Fibroblast of pulmonary artery (primary cell): ENCODE measurements at regions not wholly inside any gene's neighbourhood (a gene's known extent, or its start where the extent isn't known, plus 50 kb on each side); places are given as distances from the start of the nearest gene placed in this dataset.
"Not testable (repeated sequence)": the region's sequence is repeated elsewhere in the genome, so short reads cannot be mapped to it uniquely, and the experiment has no call there.

ENCODE experiments used
- DNase-seq: peaks from one replicate; pipeline ENCODE4 v3.0.0-alpha.2; 2010; ENCODE audit warnings: low read depth
- H3K4me3 ChIP-seq: replicated peaks from 2 replicates; pipeline ENCODE4 v1.5.1; 2011; ENCODE audit warnings: low read depth, mild to moderate bottlenecking, control low read depth, low read length, moderate library complexity
- TF ChIP-seq, protein P1 (sequence below): IDR thresholded peaks from 2 replicates; pipeline ENCODE4 v1.5.1; 2011; ENCODE audit warnings: mild to moderate bottlenecking, control low read depth, low read length, inconsistent platforms; ENCODE audit errors: missing control alignments

DNA sequence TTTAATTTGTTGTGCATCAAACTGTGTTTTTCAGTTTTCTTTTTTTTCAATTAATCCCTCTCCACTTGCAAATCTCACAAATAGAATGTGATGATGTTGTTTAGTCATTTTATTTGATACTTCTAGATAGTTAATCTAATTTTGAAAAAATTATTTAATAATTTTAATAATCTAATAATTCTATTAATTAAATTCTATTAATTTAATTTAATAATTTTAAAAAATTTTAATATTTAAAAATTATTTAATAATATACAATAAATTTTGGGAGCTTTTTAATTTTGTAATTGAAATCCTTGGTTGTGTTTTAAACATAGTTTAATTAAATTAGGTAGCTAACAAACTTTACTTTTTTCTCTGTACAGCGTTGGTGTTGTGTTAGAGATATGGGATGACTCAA lies 393.8 kb downstream of the OLFM4 start:
- no peak for DNase-seq
- no peak overlapping the region for H3K4me3 ChIP-seq
- TF ChIP-seq, protein P1, sequence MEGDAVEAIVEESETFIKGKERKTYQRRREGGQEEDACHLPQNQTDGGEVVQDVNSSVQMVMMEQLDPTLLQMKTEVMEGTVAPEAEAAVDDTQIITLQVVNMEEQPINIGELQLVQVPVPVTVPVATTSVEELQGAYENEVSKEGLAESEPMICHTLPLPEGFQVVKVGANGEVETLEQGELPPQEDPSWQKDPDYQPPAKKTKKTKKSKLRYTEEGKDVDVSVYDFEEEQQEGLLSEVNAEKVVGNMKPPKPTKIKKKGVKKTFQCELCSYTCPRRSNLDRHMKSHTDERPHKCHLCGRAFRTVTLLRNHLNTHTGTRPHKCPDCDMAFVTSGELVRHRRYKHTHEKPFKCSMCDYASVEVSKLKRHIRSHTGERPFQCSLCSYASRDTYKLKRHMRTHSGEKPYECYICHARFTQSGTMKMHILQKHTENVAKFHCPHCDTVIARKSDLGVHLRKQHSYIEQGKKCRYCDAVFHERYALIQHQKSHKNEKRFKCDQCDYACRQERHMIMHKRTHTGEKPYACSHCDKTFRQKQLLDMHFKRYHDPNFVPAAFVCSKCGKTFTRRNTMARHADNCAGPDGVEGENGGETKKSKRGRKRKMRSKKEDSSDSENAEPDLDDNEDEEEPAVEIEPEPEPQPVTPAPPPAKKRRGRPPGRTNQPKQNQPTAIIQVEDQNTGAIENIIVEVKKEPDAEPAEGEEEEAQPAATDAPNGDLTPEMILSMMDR, result no peak

DNA sequence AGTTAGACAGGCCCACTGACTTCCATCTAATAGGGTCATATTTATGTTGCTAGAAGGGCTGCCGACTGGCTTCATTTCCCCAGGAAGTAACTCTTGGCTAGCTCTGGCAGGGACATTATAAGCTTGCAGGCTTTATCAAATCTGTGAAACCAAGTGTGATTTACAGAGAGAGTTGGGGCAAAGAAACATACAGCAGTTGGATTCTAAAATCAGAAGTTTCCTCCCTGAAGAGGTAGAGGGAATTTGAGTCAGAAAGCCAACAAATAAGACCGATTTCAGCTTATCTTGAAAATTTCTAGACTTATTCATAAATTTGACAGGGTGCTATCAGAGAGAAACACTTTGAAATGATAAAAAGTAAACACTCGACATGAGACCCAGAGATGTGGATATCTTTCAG lies 407.8 kb downstream of the OLFM4 start:
- TF ChIP-seq, protein P1, result no peak
- DNase-seq, result no peak
- H3K4me3 ChIP-seq, result no peak overlapping the region

DNA sequence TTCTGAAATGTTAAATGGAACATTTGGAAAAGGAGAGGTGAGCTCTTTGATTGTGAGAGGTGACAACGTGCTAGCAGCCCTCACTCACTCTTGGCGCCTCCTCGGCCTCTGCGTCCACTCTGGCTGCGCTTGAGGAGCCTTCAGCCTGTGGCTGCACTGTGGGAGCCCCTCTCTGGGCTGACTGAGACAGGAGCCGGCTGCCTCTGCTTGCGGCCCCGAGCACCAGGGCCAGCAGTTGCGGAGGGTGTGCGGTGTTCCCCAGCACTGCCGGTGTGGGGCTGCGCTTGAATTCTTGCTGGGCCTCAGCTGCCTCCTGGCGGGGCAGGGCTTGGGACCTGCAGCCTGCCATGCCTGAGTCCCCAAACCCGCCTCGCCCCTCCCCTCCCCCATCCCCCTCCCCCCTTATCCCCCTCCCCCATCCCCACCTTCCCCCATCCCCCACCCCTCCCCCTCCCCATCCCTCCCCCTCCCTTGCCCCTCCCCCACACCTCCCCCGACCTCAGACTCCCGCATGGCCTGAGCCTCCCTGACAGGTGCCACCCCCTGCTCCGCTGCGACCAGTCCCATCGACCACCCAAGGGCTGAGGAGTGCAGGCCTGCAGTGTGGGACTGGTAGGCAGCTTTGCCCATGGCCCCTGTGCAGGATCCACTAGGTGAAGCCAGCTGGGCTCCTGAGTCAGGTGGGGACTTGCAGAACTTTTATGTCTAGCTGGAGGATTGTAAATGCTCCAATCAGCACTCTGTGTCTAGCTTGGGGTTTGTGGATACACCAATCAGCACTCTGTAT lies 411.0 kb downstream of the OLFM4 start:
- TF ChIP-seq, protein P1, result no peak
- no peak for DNase-seq

DNA sequence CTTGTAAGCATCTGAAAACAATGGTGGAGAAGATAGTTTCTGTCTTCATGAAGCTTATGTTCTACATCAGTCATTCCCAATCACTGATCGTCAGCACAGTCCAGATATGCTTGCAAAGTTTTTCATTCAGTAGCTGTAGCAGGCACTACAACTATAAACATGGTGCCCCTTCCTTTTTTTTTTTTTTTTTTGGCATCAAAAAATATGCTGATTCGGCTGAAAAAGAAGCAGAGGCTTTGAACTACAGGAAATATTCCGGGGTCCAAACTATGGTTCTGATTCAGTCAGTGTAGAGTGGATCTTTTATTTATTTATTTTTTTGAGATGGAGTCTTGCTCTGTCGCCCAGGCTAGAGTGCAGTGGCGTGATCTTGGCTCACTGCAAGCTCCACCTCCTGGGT lies 414.4 kb downstream of the OLFM4 start:
- H3K4me3 ChIP-seq, result no peak overlapping the region
- no peak for DNase-seq
- TF ChIP-seq, protein P1, result no peak

More for the DNA sequence above, 411.0 kb downstream of the OLFM4 start:
- H3K4me3 ChIP-seq, result no peak overlapping the region

DNA sequence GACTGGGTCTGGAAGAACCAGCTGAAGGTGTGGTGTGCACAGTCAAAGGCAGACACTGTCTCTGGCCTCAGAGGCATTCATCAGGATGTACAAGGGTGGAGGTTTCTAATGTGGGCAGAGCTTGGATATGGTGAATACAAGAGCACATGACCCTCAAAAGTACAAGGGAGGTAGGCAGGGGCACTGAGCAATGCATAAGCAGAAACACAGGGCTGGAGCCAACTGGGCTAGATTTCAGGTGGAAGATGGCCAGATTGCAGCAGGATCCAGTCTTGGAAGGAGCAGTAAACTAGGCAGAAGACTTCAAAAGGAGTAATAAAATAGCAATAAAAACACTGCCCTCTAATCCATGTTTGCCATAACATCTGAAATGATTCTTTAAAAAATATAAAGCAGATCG lies 417.1 kb downstream of the OLFM4 start:
- TF ChIP-seq, protein P1, result no peak
- H3K4me3 ChIP-seq, result no peak overlapping the region
- DNase-seq, result no peak

DNA sequence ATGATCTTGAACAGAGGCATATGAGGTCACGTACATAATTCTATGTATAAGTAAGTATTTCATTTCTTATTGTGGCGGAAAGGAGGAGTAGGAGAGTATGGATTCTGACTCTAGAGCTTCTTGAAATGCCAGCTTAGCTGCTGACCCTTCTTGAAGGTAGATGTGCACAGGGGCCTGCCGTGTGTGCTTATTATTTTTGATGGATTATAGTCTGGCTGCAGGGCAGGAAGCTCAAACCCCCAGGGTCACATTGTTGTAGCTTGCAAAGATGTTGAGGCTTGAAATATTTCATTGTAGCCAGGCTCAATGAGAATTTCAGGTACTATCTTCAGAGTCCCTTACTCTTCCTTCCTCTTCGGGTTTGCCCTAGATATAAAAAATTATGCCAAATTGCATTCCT lies 418.8 kb downstream of the OLFM4 start:
- no peak for DNase-seq
- no peak overlapping the region for H3K4me3 ChIP-seq
- TF ChIP-seq, protein P1, result no peak

DNA sequence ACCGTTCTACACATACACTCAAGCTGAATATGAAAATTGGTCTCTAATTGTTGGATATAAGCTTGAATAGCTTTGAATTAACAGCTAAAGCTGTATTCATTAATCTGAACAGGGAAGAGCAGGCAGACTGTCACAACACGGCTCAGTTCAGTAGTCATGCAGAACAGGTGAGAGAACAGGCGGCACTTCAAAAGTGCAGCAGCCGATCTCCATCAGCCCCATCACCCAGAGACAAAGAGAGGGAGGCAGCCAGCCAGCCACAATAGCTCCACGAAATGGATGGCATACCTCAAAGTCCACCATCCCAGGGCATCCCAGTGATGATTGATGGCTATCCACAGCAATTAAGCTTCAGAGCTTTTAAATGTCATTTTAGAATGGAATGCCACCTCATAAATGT lies 419.2 kb downstream of the OLFM4 start:
- no peak for DNase-seq
- no peak overlapping the region for H3K4me3 ChIP-seq
- TF ChIP-seq, protein P1, result no peak

DNA sequence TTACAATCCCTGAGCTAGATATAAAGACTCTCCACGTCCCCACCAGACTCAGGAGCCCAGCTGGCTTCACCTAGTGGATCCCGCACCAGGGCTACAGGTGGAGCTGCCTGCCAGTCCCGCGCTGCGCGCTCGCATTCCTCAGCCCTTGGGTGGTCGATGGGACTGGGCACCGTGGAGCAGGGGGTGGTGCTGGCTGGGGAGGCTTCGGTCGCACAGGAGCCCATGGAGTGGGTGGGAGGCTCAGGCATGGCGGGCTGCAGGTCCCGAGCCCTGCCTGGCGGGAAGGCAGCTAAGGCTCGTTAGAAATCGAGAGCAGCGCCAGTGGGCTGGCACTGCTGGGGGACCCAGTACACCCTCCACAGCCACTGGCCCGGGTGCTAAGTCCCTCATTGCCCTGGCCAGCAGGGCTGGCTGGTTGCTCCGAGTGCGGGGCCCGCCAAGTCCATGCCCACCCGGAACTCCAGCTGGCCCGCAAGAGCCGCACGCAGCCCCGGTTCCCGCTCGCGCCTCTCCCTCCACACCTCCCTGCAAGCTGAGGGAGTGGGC lies 423.7 kb downstream of the OLFM4 start:
- not testable (repeated sequence) for DNase-seq, H3K4me3 ChIP-seq
